Psoas muscle (tissue), 7 donors: ENCODE measurements at regions not wholly inside any gene's neighbourhood (a gene's known extent, or its start where the extent isn't known, plus 50 kb on each side); places are given as distances from the start of the nearest gene placed in this dataset.

Experiments used
- ATAC-seq, 4 donors: fragments of 200-7000 bp; cut with Tn5 transposase; one replicate each; pipeline ENCODE4 v1.9.1; 2020; ENCODE audit warnings: moderate library complexity in 3 of 4, mild to moderate bottlenecking in 2 of 4
- DNase-seq, 2 donors: peaks; one replicate each; pipeline ENCODE4 v3.0.0-alpha.2; 2020
- H3K27ac ChIP-seq: fragments of 200-600 bp; one replicate; pipeline ENCODE4 v1.8.0; 2022
- H3K27me3 ChIP-seq, 3 donors: fragments of 200-600 bp in 1 of 3; one replicate each; pipeline versions ENCODE4 v1.6.1 to v1.8.0; 2013 to 2022; ENCODE audit warnings: low read length in 2 of 3, mild to moderate bottlenecking in 2 of 3, moderate library complexity in 1 of 3; ENCODE audit not compliant: insufficient read depth in 3 of 3
- H3K36me3 ChIP-seq, 2 donors: fragments of 200-600 bp in 1 of 2; one replicate each; pipeline versions ENCODE4 v1.6.1 to v1.8.0; 2013 to 2022; ENCODE audit warnings: low read depth in 1 of 2, mild to moderate bottlenecking in 1 of 2, moderate library complexity in 1 of 2; ENCODE audit not compliant: insufficient read depth in 1 of 2
- H3K4me1 ChIP-seq: fragments of 200-600 bp; one replicate; pipeline ENCODE4 v1.8.0; 2022
- H3K4me3 ChIP-seq: fragments of 200-600 bp; one replicate; pipeline ENCODE4 v1.8.0; 2022; ENCODE audit warnings: mild to moderate bottlenecking
- H3K9me3 ChIP-seq: fragments of 200-600 bp; one replicate; pipeline ENCODE4 v1.8.0; 2022
- WGBS, 3 donors: extraction: QIAGEN DNeasy Blood & Tissue Kit; methylation state at CpG; one replicate each; pipeline versions ENCODE4 v1.1.6 to v1.1.7; 2013; 5-methylcytosine and 5-hydroxymethylcytosine counted together
- intact Hi-C, 2 donors: fragments of 100-400 bp; cut with DNase I; formaldehyde crosslinking; loops; one replicate each; pipeline versions ENCODE4 v1.11.0 to v1.14.2; 2022
- TF ChIP-seq, protein P1 (sequence below): fragments of 200-600 bp; IDR thresholded peaks from one replicate; pipeline ENCODE4 v1.8.0; 2022; ENCODE audit warnings: antibody characterized with exemption
- donor health status: healthy with polysubstance abuse.
- donor health status: DM: no; HTN: no; CAD: no; lungs with moderate emphysema.
- donor health status: Bipolar disorder and iron deficiency.
- donor health status: healthy.
- donor health status: DM: yes; HTN: yes; CAD: no.
- donor health status: DM: no; HTN: no; CAD: no.
- donor health status: DM: yes; HTN: yes; CAD: no.

DNA sequence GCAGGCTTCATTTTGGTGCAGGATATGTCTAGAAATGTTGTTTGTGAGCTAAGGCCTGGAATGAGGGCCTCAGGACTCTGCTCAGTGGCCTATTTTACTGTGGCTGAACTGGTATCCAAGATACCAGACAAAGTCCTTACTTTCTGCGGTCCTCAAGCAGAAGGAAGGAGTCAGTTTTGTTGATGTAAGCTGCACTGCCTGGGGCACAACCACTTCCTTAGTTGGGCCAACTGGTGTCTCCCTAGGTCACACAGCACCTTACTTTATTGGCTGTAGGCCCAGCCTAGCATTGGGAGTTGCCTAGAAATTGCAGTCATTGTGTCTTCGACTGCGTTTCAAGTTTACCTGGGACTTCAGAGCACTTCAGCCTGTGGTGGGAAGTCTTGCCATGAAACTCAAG, 1322.7 kb downstream of the AMY1C start:
- intact Hi-C loops, result no loop called here
- WGBS, 3 donors, result 75 to 93% (median 90%) methylated on average over 3 of the region's 3 CpGs
- no peak for DNase-seq
- Histone ChIP-seq H3K9me3 (peaks cover 3% of the 10 kb centered on the region), H3K36me3 (no peaks in the 10 kb centered on the region), H3K4me1 (no peaks in the 10 kb centered on the region), H3K4me3 (no peak overlapping the region), H3K27me3 (no peaks in the 10 kb centered on the region), H3K27ac (no peak overlapping the region)
- no peak for ATAC-seq
- TF ChIP-seq, protein P1, sequence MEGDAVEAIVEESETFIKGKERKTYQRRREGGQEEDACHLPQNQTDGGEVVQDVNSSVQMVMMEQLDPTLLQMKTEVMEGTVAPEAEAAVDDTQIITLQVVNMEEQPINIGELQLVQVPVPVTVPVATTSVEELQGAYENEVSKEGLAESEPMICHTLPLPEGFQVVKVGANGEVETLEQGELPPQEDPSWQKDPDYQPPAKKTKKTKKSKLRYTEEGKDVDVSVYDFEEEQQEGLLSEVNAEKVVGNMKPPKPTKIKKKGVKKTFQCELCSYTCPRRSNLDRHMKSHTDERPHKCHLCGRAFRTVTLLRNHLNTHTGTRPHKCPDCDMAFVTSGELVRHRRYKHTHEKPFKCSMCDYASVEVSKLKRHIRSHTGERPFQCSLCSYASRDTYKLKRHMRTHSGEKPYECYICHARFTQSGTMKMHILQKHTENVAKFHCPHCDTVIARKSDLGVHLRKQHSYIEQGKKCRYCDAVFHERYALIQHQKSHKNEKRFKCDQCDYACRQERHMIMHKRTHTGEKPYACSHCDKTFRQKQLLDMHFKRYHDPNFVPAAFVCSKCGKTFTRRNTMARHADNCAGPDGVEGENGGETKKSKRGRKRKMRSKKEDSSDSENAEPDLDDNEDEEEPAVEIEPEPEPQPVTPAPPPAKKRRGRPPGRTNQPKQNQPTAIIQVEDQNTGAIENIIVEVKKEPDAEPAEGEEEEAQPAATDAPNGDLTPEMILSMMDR, result no peak

DNA sequence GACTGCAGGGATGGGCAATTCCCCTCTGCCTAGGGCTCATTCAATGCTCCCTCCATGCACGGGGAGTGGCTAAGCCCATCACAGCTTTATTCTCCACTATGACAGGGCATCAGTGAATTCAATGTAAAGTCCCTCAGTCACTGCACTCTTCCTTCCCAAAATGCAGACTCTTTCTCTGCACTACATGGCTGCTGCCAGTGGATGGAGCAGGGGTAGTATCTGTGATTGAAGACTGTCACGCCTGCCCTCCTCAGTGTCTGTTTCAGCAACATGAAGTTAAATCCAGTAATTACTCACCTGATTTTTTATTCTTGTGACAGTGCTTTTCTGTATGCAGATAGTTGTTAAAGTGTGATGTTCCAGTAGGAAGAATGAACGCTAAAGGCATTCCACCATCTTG, 1323.2 kb downstream of the AMY1C start:
- no peaks in the 10 kb centered on the region for H3K27me3 ChIP-seq
- H3K36me3 ChIP-seq, result no peaks in the 10 kb centered on the region
- H3K4me3 ChIP-seq, result no peak overlapping the region
- intact Hi-C loops, result no loop called here
- H3K27ac ChIP-seq, result no peak overlapping the region
- H3K4me1 ChIP-seq, result no peaks in the 10 kb centered on the region
- WGBS, 3 donors, result 72 to 83% (median 74%) methylated on average over 3 of the region's 3 CpGs
- no peaks in the 10 kb centered on the region for H3K9me3 ChIP-seq
- no peak for DNase-seq
- no peak for ATAC-seq
- TF ChIP-seq, protein P1, result no peak

DNA sequence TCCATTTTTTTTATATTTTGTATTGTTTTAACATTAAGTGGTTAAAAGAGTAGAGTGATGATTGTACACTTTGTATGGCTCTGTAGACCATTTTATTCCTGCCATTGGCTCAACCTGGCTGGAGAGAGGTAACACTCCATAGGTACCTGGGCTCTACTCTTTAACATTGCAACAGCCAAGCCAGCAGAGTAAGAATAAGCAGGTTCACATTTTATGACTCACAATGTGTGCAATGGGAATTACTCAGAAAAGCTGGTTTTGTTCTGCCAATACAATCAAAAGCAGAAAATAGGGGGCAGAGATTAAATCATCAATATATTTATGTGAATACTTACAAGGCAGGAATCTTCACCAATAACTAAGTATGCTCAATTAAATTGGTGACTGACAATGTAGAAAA, 1324.0 kb downstream of the AMY1C start:
- H3K4me3 ChIP-seq, result no peak overlapping the region
- H3K36me3 ChIP-seq, result no peaks in the 10 kb centered on the region
- ATAC-seq (no peak), DNase-seq (no peak)
- intact Hi-C loops, result no loop called here
- no peaks in the 10 kb centered on the region for H3K27me3 ChIP-seq
- no peak overlapping the region for H3K27ac ChIP-seq
- TF ChIP-seq, protein P1, result no peak
- H3K9me3 ChIP-seq, result no peaks in the 10 kb centered on the region
- no peaks in the 10 kb centered on the region for H3K4me1 ChIP-seq

DNA sequence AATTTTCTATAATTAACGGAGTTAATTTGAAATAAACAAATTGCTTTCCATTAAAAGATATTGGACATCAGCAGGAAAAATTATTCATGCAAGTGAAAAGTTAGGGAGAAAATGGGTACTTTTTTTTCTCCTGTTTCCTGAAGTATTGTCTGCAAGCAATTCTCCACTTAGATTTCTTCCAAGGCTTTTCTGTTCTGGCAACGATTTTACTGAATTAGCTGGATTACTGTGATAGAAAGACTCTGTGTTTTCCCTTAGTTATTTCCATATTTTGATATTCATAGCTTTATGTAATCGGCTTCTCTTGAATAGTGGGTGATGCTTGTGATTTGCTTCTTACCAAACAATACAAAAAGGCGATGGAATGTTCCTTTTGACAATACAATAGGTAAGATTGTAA, 1333.9 kb downstream of the AMY1C start:
- no peaks in the 10 kb centered on the region for H3K27me3 ChIP-seq
- no peaks in the 10 kb centered on the region for H3K9me3 ChIP-seq
- H3K36me3 ChIP-seq, result no peaks in the 10 kb centered on the region
- H3K4me3 ChIP-seq, result no peak overlapping the region
- intact Hi-C loops, result no loop called here
- 75 to 77% (median 77%) methylated on average over 4 of the region's 4 CpGs for WGBS, 3 donors
- no peak for ATAC-seq
- TF ChIP-seq, protein P1, result no peak
- DNase-seq, result no peak
- H3K4me1 ChIP-seq, result no peaks in the 10 kb centered on the region
- no peak overlapping the region for H3K27ac ChIP-seq

DNA sequence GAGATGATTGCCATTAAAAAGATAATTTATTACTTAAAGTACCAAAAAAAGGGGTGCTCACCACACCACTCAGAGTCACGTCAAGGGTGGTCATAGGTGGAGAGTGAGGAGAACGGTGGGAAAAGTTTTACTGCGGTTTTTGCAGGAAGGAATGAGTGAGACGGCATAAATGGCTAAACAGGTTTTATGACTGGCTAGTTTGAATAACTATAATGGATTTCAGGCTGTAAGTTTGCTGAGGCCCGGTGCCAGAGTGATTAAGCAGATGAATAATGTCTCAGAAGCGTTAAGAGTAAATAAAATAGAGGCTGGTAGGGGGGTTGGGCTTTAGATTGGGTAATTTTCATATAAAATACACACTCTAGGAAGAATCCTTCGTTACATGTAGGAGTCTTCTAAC, 1337.8 kb downstream of the AMY1C start:
- TF ChIP-seq, protein P1, result no peak
- Histone ChIP-seq H3K36me3 (no peaks in the 10 kb centered on the region), H3K9me3 (no peaks in the 10 kb centered on the region), H3K4me1 (no peaks in the 10 kb centered on the region), H3K27me3 (no peaks in the 10 kb centered on the region), H3K4me3 (no peak overlapping the region), H3K27ac (no peak overlapping the region)
- intact Hi-C loops, result no loop called here
- no peak for ATAC-seq
- no peak for DNase-seq
- WGBS, 3 donors, result 68 to 69% (median 69%) methylated on average over 7 of the region's 7 CpGs
